GM21526 (cell line): ENCODE measurements at regions not wholly inside any gene's neighbourhood (a gene's known extent, or its start where the extent isn't known, plus 50 kb on each side); places are given as distances from the start of the nearest gene placed in this dataset.
A peak's percentile ranks its signal among the peaks of the same experiment; 100 is the strongest.

Experiments used
- ATAC-seq: cut with Tn5 transposase; IDR thresholded peaks from one replicate; pipeline ENCODE4 v1.9.1; 2021; ENCODE audit warnings: moderate library complexity; ENCODE audit not compliant: unreplicated experiment, low FRiP score

- no peak for ATAC-seq
These were observed 58.1 kb upstream of the NECTIN1 start for GRCh38 chr11:119787074-119787461.

- peak; percentile 72 for ATAC-seq
These were observed 57.6 kb upstream of the NECTIN1 start for GRCh38 chr11:119786431-119787073.

- no peak for ATAC-seq
These were observed 56.1 kb upstream of the NECTIN1 start for GRCh38 chr11:119785131-119785530.

GRCh38 chr11:119784421-119784820 is 55.4 kb upstream of the NECTIN1 start:
- ATAC-seq = no peak

GRCh38 chr11:119783466-119784400 is 54.7 kb upstream of the NECTIN1 start:
- ATAC-seq = no peak

- no peak for ATAC-seq
These were observed 53.7 kb upstream of the NECTIN1 start for GRCh38 chr11:119782739-119783072.

GRCh38 chr11:119782006-119782738 is 53.2 kb upstream of the NECTIN1 start:
- no peak for ATAC-seq

- ATAC-seq = no peak
These were observed 51.4 kb upstream of the NECTIN1 start for GRCh38 chr11:119780222-119780953.

- ATAC-seq = no peak
These were observed 50.4 kb upstream of the NECTIN1 start for GRCh38 chr11:119779195-119780071.
